Mesenchymal stem cell (in vitro differentiated cells and primary cell): ENCODE measurements at regions not wholly inside any gene's neighbourhood (a gene's known extent, or its start where the extent isn't known, plus 50 kb on each side); places are given as distances from the start of the nearest gene placed in this dataset.
"Not testable (repeated sequence)": the region's sequence is repeated elsewhere in the genome, so short reads cannot be mapped to it uniquely, and the experiment has no call there.

Experiments used
- DNase-seq: peaks from one replicate; pipeline ENCODE4 v3.0.0-alpha.2; 2013
- H2AFZ ChIP-seq: one replicate; pipeline ENCODE4 v1.6.1; 2013; ENCODE audit warnings: low read depth, mild to moderate bottlenecking, control low read depth, inconsistent platforms, low read length, moderate library complexity
- H2AK5ac ChIP-seq: 2 replicates; pipeline ENCODE4 v1.6.1; 2013; ENCODE audit warnings: low read length, moderate library complexity, mild to moderate bottlenecking, inconsistent platforms; ENCODE audit not compliant: severe bottlenecking
- H2BK120ac ChIP-seq: one replicate; pipeline ENCODE4 v1.6.1; 2013; ENCODE audit warnings: low read depth, mild to moderate bottlenecking, inconsistent platforms, low read length, moderate library complexity
- H2BK12ac ChIP-seq, 2 experiments: one replicate each; pipeline ENCODE4 v1.6.1; 2013; ENCODE audit warnings: inconsistent platforms in 2 of 2, low read length in 2 of 2, mild to moderate bottlenecking in 2 of 2, moderate library complexity in 2 of 2, control low read depth in 1 of 2
- H2BK15ac ChIP-seq: one replicate; pipeline ENCODE4 v1.6.1; 2013; ENCODE audit warnings: mild to moderate bottlenecking, low read depth, inconsistent platforms; ENCODE audit not compliant: poor library complexity, severe bottlenecking
- H2BK5ac ChIP-seq: 2 replicates; pipeline ENCODE4 v1.6.1; 2013; ENCODE audit warnings: low read depth, mild to moderate bottlenecking, low read length, control low read depth, inconsistent platforms; ENCODE audit not compliant: poor library complexity, severe bottlenecking
- H3K14ac ChIP-seq, 2 experiments: one replicate each; pipeline ENCODE4 v1.6.1; 2013; ENCODE audit warnings: inconsistent platforms in 2 of 2, low read length in 2 of 2, control low read depth in 1 of 2, mild to moderate bottlenecking in 1 of 2, moderate library complexity in 1 of 2
- H3K18ac ChIP-seq, 2 experiments: one replicate each; pipeline ENCODE4 v1.6.1; 2013; ENCODE audit warnings: inconsistent platforms in 2 of 2, low read length in 2 of 2, control low read depth in 1 of 2, low read depth in 1 of 2, mild to moderate bottlenecking in 1 of 2
- H3K23ac ChIP-seq, 2 experiments: one replicate each; pipeline ENCODE4 v1.6.1; 2013; ENCODE audit warnings: inconsistent platforms in 2 of 2, low read length in 2 of 2, mild to moderate bottlenecking in 2 of 2, moderate library complexity in 2 of 2, control low read depth in 1 of 2
- H3K27ac ChIP-seq: 2 replicates; pipeline ENCODE4 v1.5.1; 2013; ENCODE audit warnings: mild to moderate bottlenecking, moderate library complexity, low read length, control low read depth, inconsistent platforms; ENCODE audit not compliant: poor library complexity, severe bottlenecking
- H3K27me3 ChIP-seq, 2 experiments: 2 replicates each; pipeline versions ENCODE4 v1.6.1 to v1.7.0; 2013; ENCODE audit warnings: low read length in 2 of 2, mild to moderate bottlenecking in 2 of 2, moderate library complexity in 2 of 2, control low read depth in 1 of 2, inconsistent platforms in 1 of 2; ENCODE audit not compliant: control insufficient read depth in 1 of 2, insufficient read depth in 1 of 2
- H3K36me3 ChIP-seq, 2 experiments: 2 replicates each; pipeline versions ENCODE4 v1.6.1 to v1.7.0; 2013; ENCODE audit warnings: low read length in 2 of 2, control low read depth in 1 of 2, inconsistent platforms in 1 of 2, low read depth in 1 of 2, mild to moderate bottlenecking in 1 of 2; ENCODE audit not compliant: insufficient read depth in 2 of 2, control insufficient read depth in 1 of 2
- H3K4ac ChIP-seq, 2 experiments: one replicate each; pipeline ENCODE4 v1.6.1; 2013; ENCODE audit warnings: inconsistent platforms in 2 of 2, low read length in 2 of 2, mild to moderate bottlenecking in 2 of 2, moderate library complexity in 2 of 2, control low read depth in 1 of 2, low read depth in 1 of 2
- H3K4me1 ChIP-seq: 2 replicates; pipeline ENCODE4 v1.6.1; 2013; ENCODE audit warnings: low read depth, low read length, control low read depth; ENCODE audit not compliant: control insufficient read depth, insufficient read depth
- H3K4me2 ChIP-seq: 2 replicates; pipeline ENCODE4 v1.6.1; 2013; ENCODE audit warnings: low read length, mild to moderate bottlenecking, inconsistent platforms; ENCODE audit not compliant: poor library complexity, severe bottlenecking
- H3K4me3 ChIP-seq, 2 experiments: 2 replicates each; pipeline versions ENCODE4 v1.5.1 to v1.7.0; 2013; ENCODE audit warnings: low read length in 2 of 2, mild to moderate bottlenecking in 2 of 2, control low read depth in 1 of 2, low read depth in 1 of 2; ENCODE audit not compliant: insufficient read depth in 1 of 2
- H3K79me1 ChIP-seq: replicated peaks from 2 replicates; pipeline ENCODE4 v1.6.1; 2013; ENCODE audit warnings: mild to moderate bottlenecking, control low read depth, low read length, inconsistent platforms; ENCODE audit not compliant: poor library complexity, severe bottlenecking
- H3K9ac ChIP-seq: 2 replicates; pipeline ENCODE4 v1.7.0; 2013; ENCODE audit warnings: mild to moderate bottlenecking, low read length, moderate library complexity
- H3K9me3 ChIP-seq: 2 replicates; pipeline ENCODE4 v1.7.0; 2013; ENCODE audit warnings: mild to moderate bottlenecking, low read length; ENCODE audit not compliant: control insufficient read depth
- H4K8ac ChIP-seq: one replicate; pipeline ENCODE4 v1.6.1; 2013; ENCODE audit warnings: inconsistent platforms, mild to moderate bottlenecking, low read length, moderate library complexity
- H4K91ac ChIP-seq: one replicate; pipeline ENCODE4 v1.6.1; 2013; ENCODE audit warnings: mild to moderate bottlenecking, low read length, inconsistent platforms
- WGBS: methylation state at CpG from one replicate; pipeline ENCODE4 v1.1.7; 2013; ENCODE audit warnings: mixed read lengths; 5-methylcytosine and 5-hydroxymethylcytosine counted together

DNA sequence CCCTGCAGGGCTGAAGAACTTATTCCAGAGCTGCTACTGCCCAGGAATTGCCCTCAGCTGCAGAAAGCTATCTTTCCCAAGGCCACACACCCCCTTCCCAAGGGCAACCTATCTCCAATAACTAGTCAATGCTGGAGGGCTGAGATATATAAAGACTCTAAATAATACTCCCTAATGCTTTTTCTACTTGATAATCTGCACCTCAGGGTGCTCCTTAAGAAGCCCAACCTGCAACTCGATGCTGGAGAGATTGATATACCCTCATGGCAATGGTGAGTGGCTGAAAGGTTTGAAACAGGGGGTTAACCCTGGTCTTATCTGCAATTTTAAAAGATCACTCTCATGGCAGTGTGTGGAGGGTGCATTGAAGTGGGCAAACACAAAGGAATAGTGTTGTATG lies 142.7 kb upstream of the APC start:
- Histone ChIP-seq H3K23ac (no peak overlapping the region), H2AK5ac (no peak overlapping the region), H2BK12ac (no peak overlapping the region), H3K79me1 (no peaks in the 10 kb centered on the region), H4K91ac (no peak overlapping the region), H3K27me3 (peaks cover 27 to 29% of the 10 kb centered on the region in 2 experiments), H3K9me3 (no peaks in the 10 kb centered on the region), H4K8ac (no peak overlapping the region), H2BK5ac (no peak overlapping the region), H3K4me2 (no peak overlapping the region), H3K4ac (no peak overlapping the region), H2BK15ac (no peak overlapping the region), H2BK120ac (no peak overlapping the region), H2AFZ (no peak overlapping the region), H3K4me3 (no peak overlapping the region), H3K9ac (no peak overlapping the region), H3K18ac (no peak overlapping the region), H3K14ac (peak overlapping the region in 1 of 2 experiments; percentile 51), H3K36me3 (no peaks in the 10 kb centered on the region), H3K4me1 (no peaks in the 10 kb centered on the region), H3K27ac (no peak overlapping the region)
- WGBS: 79% methylated on average over 1 of the region's 1 CpG
- no peak for DNase-seq

DNA sequence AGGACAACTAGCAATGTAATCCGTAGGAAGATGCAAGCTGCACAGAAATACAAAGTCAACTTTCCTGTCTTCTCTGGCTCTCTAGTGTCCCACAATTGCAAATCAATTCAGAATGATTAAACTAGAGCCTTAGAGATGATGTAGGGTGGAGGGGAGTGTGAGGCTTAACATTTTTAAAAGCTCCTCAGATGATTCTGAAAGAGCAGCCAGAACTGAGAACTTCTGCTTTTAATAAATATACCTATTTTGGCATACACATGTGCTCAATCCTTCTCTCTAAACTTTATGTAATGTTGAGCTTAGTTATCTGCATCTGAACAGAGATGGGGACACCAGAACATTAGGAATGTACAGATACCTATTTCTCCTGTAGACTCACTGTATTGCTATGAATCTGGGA lies 139.9 kb upstream of the APC start:
- H2AK5ac ChIP-seq: no peak overlapping the region
- H4K8ac ChIP-seq: no peak overlapping the region
- H2AFZ ChIP-seq: no peak overlapping the region
- H2BK120ac ChIP-seq: no peak overlapping the region
- no peak overlapping the region for H3K27ac ChIP-seq
- no peak overlapping the region for H3K4me2 ChIP-seq
- no peak overlapping the region for H3K9ac ChIP-seq
- no peak overlapping the region for H3K23ac ChIP-seq
- no peaks in the 10 kb centered on the region for H3K79me1 ChIP-seq
- no peak for DNase-seq
- no peak overlapping the region for H2BK12ac ChIP-seq
- H3K36me3 ChIP-seq: no peaks in the 10 kb centered on the region
- H3K4me3 ChIP-seq: no peak overlapping the region
- no peak overlapping the region for H3K14ac ChIP-seq
- 78% methylated on average over 1 of the region's 1 CpG for WGBS
- H3K4me1 ChIP-seq: no peaks in the 10 kb centered on the region
- no peak overlapping the region for H3K18ac ChIP-seq
- no peaks in the 10 kb centered on the region for H3K9me3 ChIP-seq
- H3K27me3 ChIP-seq: peaks cover 27 to 29% of the 10 kb centered on the region in 2 experiments
- H4K91ac ChIP-seq: no peak overlapping the region
- H3K4ac ChIP-seq: no peak overlapping the region
- no peak overlapping the region for H2BK15ac ChIP-seq
- no peak overlapping the region for H2BK5ac ChIP-seq

DNA sequence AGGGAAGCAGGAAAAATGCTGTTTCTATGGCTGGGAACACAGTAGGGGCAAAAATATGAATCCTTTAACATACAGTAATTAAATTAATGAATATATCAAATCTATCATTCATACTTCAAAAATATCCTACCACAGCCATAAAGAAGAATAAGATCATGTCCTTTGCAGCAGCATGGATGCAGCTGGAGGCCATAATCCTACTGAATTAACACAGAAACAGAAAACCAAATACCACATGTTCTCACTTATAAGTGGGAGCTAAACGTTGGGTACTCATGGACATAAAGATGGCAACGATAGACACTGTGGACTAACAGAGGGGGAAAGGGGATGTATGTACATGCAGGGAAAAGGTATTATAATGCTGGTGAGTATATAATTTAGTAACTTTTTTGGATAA lies 137.2 kb upstream of the APC start:
- not testable (repeated sequence) for H3K14ac ChIP-seq, H2BK120ac ChIP-seq, H2BK5ac ChIP-seq, H4K91ac ChIP-seq, H3K4me3 ChIP-seq, H3K4ac ChIP-seq, H2BK15ac ChIP-seq, DNase-seq, H3K36me3 ChIP-seq, H3K9ac ChIP-seq, H2AFZ ChIP-seq, H3K23ac ChIP-seq, H3K4me2 ChIP-seq, H3K18ac ChIP-seq, H3K9me3 ChIP-seq, H2AK5ac ChIP-seq, H2BK12ac ChIP-seq, H4K8ac ChIP-seq, H3K79me1 ChIP-seq, H3K4me1 ChIP-seq, H3K27ac ChIP-seq
- 30% methylated on average over 2 of the region's 2 CpGs for WGBS
- peaks cover 21 to 26% of the 10 kb centered on the region in 2 experiments for H3K27me3 ChIP-seq

DNA sequence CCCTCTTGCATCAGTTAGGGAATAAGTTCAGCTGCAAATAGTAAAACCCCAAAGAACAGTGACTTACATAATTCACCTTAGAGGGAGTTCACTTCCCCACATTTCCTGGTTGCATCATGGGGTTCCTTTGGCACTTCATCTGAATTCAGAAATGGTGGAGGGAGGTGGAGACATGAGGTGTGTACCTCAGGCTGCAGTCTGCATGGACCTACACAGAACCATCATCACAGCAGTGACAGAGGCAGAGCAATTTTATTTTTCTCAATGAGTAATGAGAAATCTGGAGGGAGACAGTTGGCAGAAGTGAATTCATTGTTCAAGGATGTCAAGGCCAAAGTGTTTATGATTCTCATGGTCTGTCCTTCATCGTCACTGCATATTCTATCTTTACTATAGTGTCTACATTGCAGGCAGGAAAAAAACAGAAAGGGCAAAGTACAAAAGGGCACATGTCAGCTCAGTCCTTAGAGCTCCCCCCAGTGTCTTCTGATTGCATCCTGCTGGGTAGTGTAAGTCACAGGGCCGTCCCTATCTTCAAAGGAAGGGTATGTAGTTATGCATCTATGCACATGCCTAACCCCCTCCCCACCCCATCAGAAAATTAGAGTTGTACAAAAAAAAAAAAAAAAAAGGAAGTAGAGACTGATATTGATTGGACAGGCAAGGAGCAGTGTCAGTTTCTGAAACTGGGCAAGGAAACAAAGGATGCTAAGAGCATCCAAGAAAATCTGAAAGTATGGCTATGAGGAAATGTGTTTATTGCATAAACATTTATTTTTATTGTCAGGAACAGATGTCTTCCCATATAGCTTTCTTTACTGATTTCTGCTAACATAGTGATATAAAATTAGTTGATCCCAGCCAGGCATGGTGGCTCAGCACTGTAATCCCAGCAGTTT lies 132.7 kb upstream of the APC start:
- Histone ChIP-seq H4K8ac (no peak overlapping the region), H3K23ac (no peak overlapping the region), H3K27ac (no peak overlapping the region), H3K4me1 (no peaks in the 10 kb centered on the region), H3K4me3 (no peak overlapping the region), H3K4me2 (no peak overlapping the region), H2BK120ac (no peak overlapping the region), H3K18ac (no peak overlapping the region), H3K9ac (no peak overlapping the region), H2AFZ (no peak overlapping the region), H4K91ac (no peak overlapping the region), H3K9me3 (no peaks in the 10 kb centered on the region), H2BK12ac (no peak overlapping the region), H3K14ac (no peak overlapping the region), H3K79me1 (no peaks in the 10 kb centered on the region), H2BK5ac (no peak overlapping the region), H3K4ac (no peak overlapping the region), H2AK5ac (no peak overlapping the region), H3K36me3 (no peaks in the 10 kb centered on the region), H3K27me3 (peaks cover 5 to 6% of the 10 kb centered on the region in 2 experiments), H2BK15ac (no peak overlapping the region)
- no CpG with 5 or more reads among the region's 2 CpGs for WGBS
- DNase-seq: no peak
